Endodermal cell (in vitro differentiated cells): ENCODE measurements at regions not wholly inside any gene's neighbourhood (a gene's known extent, or its start where the extent isn't known, plus 50 kb on each side); places are given as distances from the start of the nearest gene placed in this dataset.

Experiments
- DNase-seq: peaks from one replicate; pipeline ENCODE4 v3.0.0-alpha.2; 2017
- H3K27ac ChIP-seq: 2 replicates; pipeline ENCODE4 v1.5.1; 2013; ENCODE audit warnings: mild to moderate bottlenecking, low read depth, low read length, moderate library complexity
- H3K27me3 ChIP-seq: 2 replicates; pipeline ENCODE4 v1.6.1; 2013; ENCODE audit warnings: mild to moderate bottlenecking, low read length, moderate library complexity; ENCODE audit not compliant: insufficient read depth, control insufficient read depth, poor library complexity, severe bottlenecking
- H3K36me3 ChIP-seq: 2 replicates; pipeline ENCODE4 v1.7.0; 2013; ENCODE audit warnings: mild to moderate bottlenecking, low read length, moderate library complexity; ENCODE audit not compliant: control insufficient read depth, insufficient read depth
- H3K4me1 ChIP-seq: one replicate; pipeline ENCODE4 v1.7.0; 2013; ENCODE audit warnings: low read length; ENCODE audit not compliant: control insufficient read depth, insufficient read depth
- H3K4me3 ChIP-seq: 2 replicates; pipeline ENCODE4 v1.5.1; 2013; ENCODE audit warnings: mild to moderate bottlenecking, low read length, moderate library complexity
- H3K9ac ChIP-seq: 2 replicates; pipeline ENCODE4 v1.6.1; 2013; ENCODE audit warnings: mild to moderate bottlenecking, low read length, moderate library complexity; ENCODE audit not compliant: poor library complexity, severe bottlenecking; ENCODE audit errors: extremely low read depth
- H3K9me3 ChIP-seq: 2 replicates; pipeline ENCODE4 v1.6.1; 2013; ENCODE audit warnings: mild to moderate bottlenecking, low read length, moderate library complexity; ENCODE audit not compliant: control insufficient read depth
- H3K27ac Mint-ChIP-seq: 2 replicates; pipeline ENCODE4 v1.8.0; 2020; ENCODE audit warnings: mixed read lengths
- H3K27me3 Mint-ChIP-seq: 2 replicates; pipeline ENCODE4 v1.8.0; 2021; ENCODE audit warnings: mild to moderate bottlenecking, mixed read lengths; ENCODE audit not compliant: insufficient read depth
- H3K36me3 Mint-ChIP-seq: 2 replicates; pipeline ENCODE4 v1.8.0; 2020; ENCODE audit warnings: low read depth, mixed read lengths
- H3K4me1 Mint-ChIP-seq: 2 replicates; pipeline ENCODE4 v1.8.0; 2020; ENCODE audit warnings: mixed read lengths
- H3K4me3 Mint-ChIP-seq: 2 replicates; pipeline ENCODE4 v1.8.0; 2020; ENCODE audit warnings: mild to moderate bottlenecking, moderate library complexity, mixed read lengths
- H3K9me3 Mint-ChIP-seq: 2 replicates; pipeline ENCODE4 v1.8.0; 2020; ENCODE audit warnings: mild to moderate bottlenecking, mixed read lengths
- CTCF ChIP-seq: fragments of 200-600 bp; sonication (generic); conservative IDR thresholded peaks from 2 replicates; pipeline ENCODE4 v1.5.0; 2021; ENCODE audit warnings: antibody characterized with exemption, mild to moderate bottlenecking
- WGBS, 2 experiments: methylation state at CpG; one replicate each; pipeline versions ENCODE4 v1.1.5 to v1.1.7; 2013; ENCODE audit warnings: missing lambda C conversion rate in 2 of 2, mixed read lengths in 1 of 2; ENCODE audit not compliant: insufficient coverage in 1 of 2, insufficient read length in 1 of 2; 5-methylcytosine and 5-hydroxymethylcytosine counted together

GRCh38 chr3:86814918-86815655, 175.9 kb downstream of the VGLL3 start:
- H3K4me1 ChIP-seq: no peaks in the 10 kb centered on the region
- Mint-ChIP-seq H3K4me3 (no peak overlapping the region), H3K27ac (no peak overlapping the region), H3K27me3 (no peaks in the 10 kb centered on the region), H3K4me1 (peaks cover 5% of the 10 kb centered on the region), H3K9me3 (no peaks in the 10 kb centered on the region), H3K36me3 (no peaks in the 10 kb centered on the region)
- peak overlapping the region; percentile 88 for H3K27ac ChIP-seq
- no peaks in the 10 kb centered on the region for H3K9me3 ChIP-seq
- DNase-seq: peak; percentile 59
- 18 to 38% methylated on average over 4 of the region's 4 CpGs for WGBS, 2 experiments
- no peaks in the 10 kb centered on the region for H3K27me3 ChIP-seq
- H3K4me3 ChIP-seq: no peak overlapping the region
- H3K9ac ChIP-seq: no peak overlapping the region
- TF ChIP-seq CTCF: no peak
- no peaks in the 10 kb centered on the region for H3K36me3 ChIP-seq

- peaks cover 5% of the 10 kb centered on the region for H3K4me1 Mint-ChIP-seq
- 73 to 85% methylated on average over 2 to 4 of the region's 4 CpGs for WGBS, 2 experiments
- no peak overlapping the region for H3K4me3 ChIP-seq
- no peak for DNase-seq
- no peak overlapping the region for H3K9ac ChIP-seq
- H3K27ac ChIP-seq: peak overlapping the region; percentile 88
- H3K36me3 ChIP-seq: no peaks in the 10 kb centered on the region
- no peaks in the 10 kb centered on the region for H3K27me3 ChIP-seq
- no peaks in the 10 kb centered on the region for H3K9me3 Mint-ChIP-seq
- TF ChIP-seq CTCF: no peak
- H3K27ac Mint-ChIP-seq: no peak overlapping the region
- no peak overlapping the region for H3K4me3 Mint-ChIP-seq
- no peaks in the 10 kb centered on the region for H3K4me1 ChIP-seq
- H3K9me3 ChIP-seq: no peaks in the 10 kb centered on the region
- H3K27me3 Mint-ChIP-seq: no peaks in the 10 kb centered on the region
- H3K36me3 Mint-ChIP-seq: no peaks in the 10 kb centered on the region
Measured at GRCh38 chr3:86814321-86814720, 176.6 kb downstream of the VGLL3 start.

GRCh38 chr3:86801921-86802320, 189.0 kb downstream of the VGLL3 start:
- Histone ChIP-seq H3K27me3 (no peaks in the 10 kb centered on the region), H3K36me3 (no peaks in the 10 kb centered on the region), H3K9ac (no peak overlapping the region), H3K27ac (no peak overlapping the region), H3K9me3 (peaks cover 4% of the 10 kb centered on the region), H3K4me3 (no peak overlapping the region), H3K4me1 (no peaks in the 10 kb centered on the region)
- Mint-ChIP-seq H3K27ac (no peak overlapping the region), H3K9me3 (no peaks in the 10 kb centered on the region), H3K4me1 (peaks cover 1% of the 10 kb centered on the region), H3K36me3 (no peaks in the 10 kb centered on the region), H3K27me3 (no peaks in the 10 kb centered on the region), H3K4me3 (no peak overlapping the region)
- no peak for TF ChIP-seq CTCF
- WGBS, 2 experiments: 100% methylated on average over 2 of the region's 3 CpGs; no CpG with 5 or more reads in 1 of the 2 experiments
- DNase-seq: no peak
